ENCODE measurements at regions not wholly inside any gene's neighbourhood (a gene's known extent, or its start where the extent isn't known, plus 50 kb on each side); places are given as distances from the start of the nearest gene placed in this dataset.

GRCh38 chr1:195866781-195867222 lies 741.4 kb downstream of the KCNT2 start:
- TF ChIP-seq CTCF (IDR thresholded peaks at IDR 0.05; ENCODE audit: low read length) (no peak), EZH2 (IDR thresholded peaks at IDR 0.05; ENCODE audit: borderline replicate concordance, low read length) (no peak)
